Stimulated activated CD8-positive, alpha-beta memory T cell treated with anti-CD3 and anti-CD28 coated beads, Interleukin-7, amount 100 ng/mL, for 4 hours (primary cell): ENCODE measurements at regions not wholly inside any gene's neighbourhood (a gene's known extent, or its start where the extent isn't known, plus 50 kb on each side); places are given as distances from the start of the nearest gene placed in this dataset.

Experiments
- DNase-seq, 2 donors: peaks; one replicate each; pipeline ENCODE4 v3.0.0-alpha.2; 2020; ENCODE audit warnings: low read depth in 2 of 2

GRCh38 chr5:165266939-165267338 lies 1761.5 kb downstream of the MAT2B start:
- no peak for DNase-seq

- DNase-seq, result no peak
Measured at GRCh38 chr5:165272436-165272835, 1767.0 kb downstream of the MAT2B start.

GRCh38 chr5:165277661-165278060 lies 1772.2 kb downstream of the MAT2B start:
- no peak for DNase-seq

- no peak for DNase-seq
Measured at GRCh38 chr5:165282491-165282890, 1777.1 kb downstream of the MAT2B start.

GRCh38 chr5:165286692-165287091 lies 1781.3 kb downstream of the MAT2B start:
- DNase-seq, result no peak

- no peak for DNase-seq
Measured at GRCh38 chr5:165290535-165290934, 1785.1 kb downstream of the MAT2B start.

- no peak for DNase-seq
Measured at GRCh38 chr5:165296401-165297130, 1791.1 kb downstream of the MAT2B start.

GRCh38 chr5:165304193-165304827 lies 1798.9 kb downstream of the MAT2B start:
- DNase-seq, result no peak

GRCh38 chr5:165305596-165305995 lies 1800.2 kb downstream of the MAT2B start:
- no peak for DNase-seq

- DNase-seq, result no peak
Measured at GRCh38 chr5:165309446-165309845, 1804.0 kb downstream of the MAT2B start.

- no peak for DNase-seq
Measured at GRCh38 chr5:165310031-165310430, 1804.6 kb downstream of the MAT2B start.

- no peak for DNase-seq
Measured at GRCh38 chr5:165321912-165322311, 1816.5 kb downstream of the MAT2B start.

GRCh38 chr5:165325221-165325620 lies 1819.8 kb downstream of the MAT2B start:
- DNase-seq, result no peak

GRCh38 chr5:165327631-165328030 lies 1822.2 kb downstream of the MAT2B start:
- DNase-seq, result no peak

GRCh38 chr5:165328846-165329245 lies 1823.4 kb downstream of the MAT2B start:
- DNase-seq, result no peak

- DNase-seq, result no peak
Measured at GRCh38 chr5:165333623-165334022, 1828.2 kb downstream of the MAT2B start.

- no peak for DNase-seq
Measured at GRCh38 chr5:165334201-165334600, 1828.8 kb downstream of the MAT2B start.

GRCh38 chr5:165349735-165350134 lies 1844.3 kb downstream of the MAT2B start:
- no peak for DNase-seq

GRCh38 chr5:165351342-165351741 lies 1845.9 kb downstream of the MAT2B start:
- DNase-seq, result no peak

GRCh38 chr5:165360366-165360765 lies 1854.9 kb downstream of the MAT2B start:
- no peak for DNase-seq

GRCh38 chr5:165360784-165361542 lies 1855.5 kb downstream of the MAT2B start:
- DNase-seq, result no peak

GRCh38 chr5:165370233-165370632 lies 1864.8 kb downstream of the MAT2B start:
- DNase-seq, result no peak

GRCh38 chr5:165370794-165371193 lies 1865.4 kb downstream of the MAT2B start:
- no peak for DNase-seq
